Effector CD8-positive, alpha-beta T cell (primary cell): ENCODE measurements at regions not wholly inside any gene's neighbourhood (a gene's known extent, or its start where the extent isn't known, plus 50 kb on each side); places are given as distances from the start of the nearest gene placed in this dataset.
"Not testable (repeated sequence)": the region's sequence is repeated elsewhere in the genome, so short reads cannot be mapped to it uniquely, and the experiment has no call there.

Experiments used
- DNase-seq: peaks from one replicate; lab custom pipeline; 2025; lab: John Stamatoyannopoulos, UW

- DNase-seq, result no peak
Measured at GRCh38 chr10:32141018-32141807, 85.0 kb upstream of the KIF5B start.

DNA sequence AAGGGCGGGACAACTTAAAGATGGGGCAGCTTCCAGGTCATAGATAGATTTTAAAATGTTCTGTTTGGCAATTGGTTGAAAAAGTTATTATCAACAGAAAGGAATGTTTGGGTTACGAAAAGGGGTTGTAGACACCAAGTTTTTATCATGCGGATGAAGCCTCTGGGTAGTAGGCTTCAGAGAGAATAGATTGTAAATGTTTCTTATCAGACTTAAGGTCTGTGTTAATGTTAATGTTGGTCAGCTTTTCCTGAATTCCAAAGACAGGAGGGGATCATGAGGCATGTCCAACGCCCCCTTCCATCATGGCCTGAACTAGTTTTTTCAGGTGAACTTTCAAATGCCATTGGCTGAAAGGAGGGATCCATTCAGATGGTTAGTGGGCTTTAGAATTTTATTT is 84.2 kb upstream of the KIF5B start:
- no peak for DNase-seq

DNA sequence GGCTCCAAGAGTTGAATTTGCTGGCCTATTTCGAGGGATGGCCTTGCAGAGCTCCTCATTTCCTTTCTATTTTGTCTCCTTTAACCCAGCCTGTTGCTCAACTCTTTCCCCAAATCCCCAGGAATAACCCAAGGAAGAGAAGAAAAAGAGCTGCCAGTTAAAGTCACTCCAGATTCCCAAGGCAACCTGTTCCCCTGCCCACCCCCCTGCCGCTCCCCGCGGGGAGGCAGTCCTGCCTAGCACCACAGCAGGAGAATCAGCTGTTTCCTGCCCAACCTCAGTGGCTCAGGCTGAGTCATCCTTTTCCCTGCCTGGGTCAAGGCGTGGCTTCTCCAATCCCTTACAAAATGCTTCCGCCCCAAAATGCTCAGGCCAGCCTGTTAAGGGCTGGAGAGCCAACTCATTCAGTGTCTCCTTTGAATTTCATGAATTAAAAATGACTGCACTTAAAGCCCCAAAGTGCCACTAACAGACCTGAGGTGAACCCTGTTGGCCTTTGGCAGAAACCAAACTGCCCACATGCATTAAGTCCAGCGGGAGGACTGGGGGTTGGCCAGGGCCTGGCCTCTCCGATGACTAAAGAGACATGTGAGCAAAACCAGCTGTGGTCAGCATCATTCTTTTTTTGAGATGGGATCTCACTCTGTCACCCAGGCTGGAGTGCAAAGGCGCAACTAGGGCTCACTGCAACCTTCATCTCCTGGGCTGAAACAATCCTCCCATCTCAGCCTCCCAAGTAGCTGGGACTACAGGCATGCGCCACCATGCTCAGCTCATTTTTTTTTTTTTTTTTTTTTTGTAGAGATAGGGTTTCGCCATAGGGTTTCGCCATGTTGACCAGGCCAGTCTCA is 83.2 kb upstream of the KIF5B start:
- DNase-seq, result no peak

GRCh38 chr10:32136927-32137326 is 80.7 kb upstream of the KIF5B start:
- DNase-seq, result not testable (repeated sequence)

DNA sequence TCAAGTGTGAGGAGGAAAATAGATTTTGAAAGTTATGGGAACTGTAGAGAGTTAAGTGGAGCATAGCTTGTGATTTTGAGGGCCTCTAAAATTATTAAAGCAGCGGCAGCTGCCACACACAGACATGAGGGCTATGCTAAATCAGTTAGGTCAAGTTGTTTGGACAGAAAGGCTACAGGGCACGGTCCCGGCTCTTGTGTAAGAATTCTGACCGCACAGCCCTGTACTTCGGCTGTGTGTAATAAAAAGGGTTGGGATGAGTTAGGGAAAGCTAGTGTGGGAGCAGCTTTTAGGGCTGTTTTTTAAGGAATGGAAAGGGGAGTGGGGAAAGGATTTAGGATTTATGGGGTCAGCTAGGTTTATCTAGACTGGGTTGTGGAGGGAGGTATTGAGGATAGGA is 79.6 kb upstream of the KIF5B start:
- DNase-seq, result not testable (repeated sequence)

GRCh38 chr10:32132357-32132946 is 76.2 kb upstream of the KIF5B start:
- no peak for DNase-seq

GRCh38 chr10:32131388-32131787 is 75.2 kb upstream of the KIF5B start:
- no peak for DNase-seq

GRCh38 chr10:32130788-32131187 is 74.6 kb upstream of the KIF5B start:
- DNase-seq, result no peak

- DNase-seq, result no peak
Measured at GRCh38 chr10:32125023-32125422, 68.8 kb upstream of the KIF5B start.

- DNase-seq, result no peak
Measured at GRCh38 chr10:32123021-32123420, 66.8 kb upstream of the KIF5B start.

GRCh38 chr10:32121648-32122047 is 65.4 kb upstream of the KIF5B start:
- DNase-seq, result no peak

DNA sequence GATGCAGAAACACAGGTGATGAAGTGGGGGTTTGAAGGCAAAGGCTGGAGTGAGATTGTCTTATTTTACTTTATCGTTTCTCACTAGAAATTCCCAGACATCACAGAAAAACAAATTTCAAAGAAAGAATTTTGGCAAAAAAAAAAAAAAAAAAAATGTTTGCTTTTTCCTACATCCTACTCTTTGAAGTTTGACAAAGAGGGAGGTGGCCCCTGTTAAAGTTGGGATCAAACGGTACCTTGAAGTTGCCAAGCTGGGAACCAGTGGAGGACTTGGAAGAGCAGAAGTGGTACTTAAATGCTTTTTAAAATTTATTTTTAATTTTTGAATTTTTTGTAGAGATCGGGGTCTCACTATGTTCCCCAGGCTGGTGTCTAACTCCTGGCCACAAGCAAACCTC is 63.9 kb upstream of the KIF5B start:
- DNase-seq, result no peak

DNA sequence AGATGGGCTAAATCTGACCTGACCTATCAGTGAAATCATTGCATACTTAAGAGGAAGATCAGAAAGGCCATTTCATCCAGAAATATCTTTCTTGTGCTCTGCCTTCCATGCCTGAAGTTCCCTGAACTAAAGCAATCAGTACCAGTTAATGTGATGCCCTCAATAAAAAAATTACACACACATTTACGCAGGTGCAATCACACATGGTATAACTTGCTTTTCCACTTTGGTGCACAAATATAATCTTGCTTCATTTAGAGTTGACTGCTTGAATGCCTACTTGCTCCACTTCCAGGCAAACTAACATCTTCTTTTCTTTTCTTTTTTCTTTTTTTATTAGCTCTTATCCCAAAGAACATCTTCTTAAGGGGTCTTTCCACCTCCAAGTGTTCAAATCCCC is 58.3 kb upstream of the KIF5B start:
- DNase-seq, result no peak

GRCh38 chr10:32112055-32112454 is 55.8 kb upstream of the KIF5B start:
- no peak for DNase-seq

- no peak for DNase-seq
Measured at GRCh38 chr10:32111585-32111984, 55.4 kb upstream of the KIF5B start.

DNA sequence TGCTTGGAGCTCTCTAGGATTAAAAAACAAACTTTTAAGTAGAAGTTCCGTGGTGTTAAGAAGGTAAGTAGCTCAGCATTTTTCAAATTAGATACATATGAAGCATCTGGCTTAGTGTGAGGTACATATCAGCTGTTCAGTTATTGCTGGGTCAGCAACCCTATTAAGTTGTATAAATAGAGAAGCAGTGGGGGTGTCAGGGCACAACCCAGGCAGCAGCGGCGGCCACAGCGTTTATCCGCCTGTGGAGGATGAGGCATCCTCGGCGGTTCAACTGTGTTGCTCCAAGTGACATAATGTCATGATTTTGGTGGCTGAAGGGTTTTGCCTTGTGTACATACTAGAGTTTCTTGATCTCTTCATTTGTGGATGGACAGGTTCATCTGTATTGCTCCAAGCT is 54.6 kb upstream of the KIF5B start:
- no peak for DNase-seq

GRCh38 chr10:32109603-32110002 is 53.4 kb upstream of the KIF5B start:
- no peak for DNase-seq
